Right renal pelvis (tissue), 4 donors: ENCODE measurements at regions not wholly inside any gene's neighbourhood (a gene's known extent, or its start where the extent isn't known, plus 50 kb on each side); places are given as distances from the start of the nearest gene placed in this dataset.

ENCODE experiments used
- DNase-seq, 4 donors: peaks; one replicate each; pipeline ENCODE4 v3.0.0-alpha.2; 2013; ENCODE audit warnings: low read depth in 4 of 4, low spot score in 3 of 4, missing footprints in 1 of 4

DNA sequence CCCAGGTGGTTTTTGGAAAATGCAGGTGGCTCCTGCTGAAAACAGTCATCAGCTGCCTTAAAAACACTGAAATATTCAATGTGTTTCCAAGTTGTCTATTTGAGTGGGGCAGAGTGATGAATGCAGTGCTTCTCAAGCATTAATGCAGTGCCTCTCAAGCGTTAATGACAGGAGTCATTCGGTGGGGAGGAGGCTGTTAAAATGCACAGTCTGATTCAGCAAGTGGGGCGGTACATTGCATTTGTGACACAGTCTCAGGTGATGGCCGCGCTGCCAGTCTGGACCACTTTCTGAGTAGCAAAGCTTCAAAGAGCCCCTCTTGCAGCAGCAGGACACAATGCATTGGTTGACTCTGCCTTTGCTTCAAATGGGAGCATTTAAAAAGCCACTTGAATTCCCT lies 231.4 kb upstream of the RGPD4 start:
- DNase-seq: no peak

DNA sequence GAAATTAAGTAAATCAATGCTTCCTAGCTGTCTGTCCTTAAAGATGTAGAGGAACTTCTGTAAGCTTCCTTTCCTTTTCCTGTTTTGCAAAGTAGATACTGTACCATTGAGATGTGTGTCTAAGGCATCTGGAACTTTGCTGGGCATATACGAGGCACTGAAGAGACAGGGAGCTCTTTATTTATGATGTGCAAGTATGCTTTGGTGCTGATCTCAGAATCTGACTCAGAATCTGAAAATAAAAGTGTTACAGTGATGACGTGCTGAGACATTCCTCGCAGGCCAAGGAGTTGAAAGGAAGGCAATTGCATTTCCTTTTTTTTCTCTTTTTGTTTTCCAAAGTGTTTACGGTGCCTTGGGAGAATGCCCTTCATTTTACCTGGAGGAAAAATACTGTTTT lies 230.9 kb upstream of the RGPD4 start:
- DNase-seq: no peak

DNA sequence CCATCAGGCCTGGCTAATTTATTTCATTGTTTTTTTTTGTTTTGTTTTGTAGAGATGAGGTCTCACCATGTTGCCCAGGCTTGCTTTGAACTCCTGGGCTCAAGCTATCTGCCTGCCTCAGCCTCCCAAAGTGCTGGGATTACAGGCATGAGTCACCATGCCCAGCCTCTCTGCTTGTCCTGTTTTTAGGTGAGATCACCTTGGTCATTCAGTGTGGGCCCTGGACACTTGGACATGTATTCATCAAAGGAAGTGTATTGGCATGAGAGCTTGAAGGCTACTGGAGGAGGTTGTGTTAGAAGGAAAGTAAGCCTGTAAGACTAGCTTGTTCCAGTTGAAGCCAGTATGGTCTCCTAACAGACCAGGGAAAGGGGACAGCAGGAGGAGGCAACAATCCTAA lies 229.2 kb upstream of the RGPD4 start:
- DNase-seq: no peak

DNA sequence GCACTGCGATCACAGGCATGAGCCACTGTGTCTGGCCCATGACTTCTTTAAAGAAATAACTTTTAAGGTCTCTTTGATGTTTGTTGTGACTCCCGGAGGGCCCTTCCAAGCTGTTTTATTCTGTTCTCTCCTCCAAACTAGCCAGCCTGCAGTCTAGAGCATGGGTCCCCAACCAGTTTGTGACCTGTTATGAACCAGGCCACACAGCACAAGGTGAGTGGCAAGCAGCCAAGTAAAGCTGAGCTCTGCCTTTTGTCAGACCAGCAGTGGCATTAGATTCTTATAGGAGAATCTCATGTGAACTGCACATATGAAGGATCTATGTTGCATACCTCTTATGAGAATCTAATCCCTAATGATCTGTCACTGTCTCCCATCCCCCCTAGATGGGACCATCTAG lies 223.9 kb upstream of the RGPD4 start:
- DNase-seq: no peak

DNA sequence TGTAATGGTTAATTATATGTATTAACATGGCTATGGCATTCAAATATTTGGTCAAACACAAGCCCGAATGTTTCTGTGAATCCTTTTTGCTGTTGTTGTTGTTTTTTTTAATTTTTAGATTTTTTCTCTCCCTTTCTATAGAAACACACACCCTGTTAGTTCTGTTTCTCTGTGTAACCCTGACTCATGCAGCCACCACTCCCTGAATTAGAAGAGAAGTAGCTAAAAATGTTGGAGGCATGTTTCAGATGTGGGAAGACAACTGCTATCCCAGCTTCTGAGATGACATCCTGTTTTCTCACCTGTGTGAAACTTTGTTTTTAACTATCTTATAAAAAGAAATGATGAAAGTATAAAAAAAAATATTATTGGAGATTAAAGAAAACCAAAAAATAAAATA lies 219.6 kb upstream of the RGPD4 start:
- DNase-seq: no peak

DNA sequence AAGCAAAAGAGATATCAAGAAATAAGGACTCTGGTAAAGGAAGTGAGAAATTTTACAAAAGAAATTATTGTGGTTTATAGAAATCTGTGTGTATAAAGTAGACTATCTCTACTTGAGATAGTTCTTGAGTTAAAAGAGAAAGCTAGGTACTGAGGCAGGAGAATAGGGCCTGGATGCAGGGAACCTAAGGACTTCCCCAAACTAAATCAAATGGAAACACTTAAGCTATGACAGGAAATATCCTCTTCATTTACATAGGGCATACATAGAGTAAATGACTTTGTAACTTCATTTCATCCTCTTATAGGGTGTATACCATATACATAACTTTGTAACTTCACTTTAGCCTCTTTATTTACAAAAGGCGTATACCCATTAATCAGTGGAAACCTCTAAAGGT lies 219.2 kb upstream of the RGPD4 start:
- no peak for DNase-seq

DNA sequence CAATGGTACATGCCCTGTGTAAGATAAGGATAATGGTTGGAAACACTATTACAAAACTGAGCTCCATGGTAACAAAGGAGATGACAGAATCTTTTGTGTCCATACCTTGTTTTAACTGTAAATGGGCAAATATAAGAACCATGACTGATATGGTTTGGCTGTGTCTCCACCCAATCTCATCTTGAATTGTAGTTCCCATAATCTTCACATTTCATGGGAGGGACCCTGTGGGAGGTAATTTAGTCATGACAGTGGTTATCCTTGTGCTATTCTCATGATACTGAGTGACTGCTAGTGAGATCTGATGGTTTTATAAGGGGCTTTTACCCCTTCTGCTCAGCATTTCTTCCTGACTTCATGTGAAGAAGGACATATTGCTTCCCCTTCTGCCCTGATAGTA lies 211.7 kb upstream of the RGPD4 start:
- DNase-seq: no peak

DNA sequence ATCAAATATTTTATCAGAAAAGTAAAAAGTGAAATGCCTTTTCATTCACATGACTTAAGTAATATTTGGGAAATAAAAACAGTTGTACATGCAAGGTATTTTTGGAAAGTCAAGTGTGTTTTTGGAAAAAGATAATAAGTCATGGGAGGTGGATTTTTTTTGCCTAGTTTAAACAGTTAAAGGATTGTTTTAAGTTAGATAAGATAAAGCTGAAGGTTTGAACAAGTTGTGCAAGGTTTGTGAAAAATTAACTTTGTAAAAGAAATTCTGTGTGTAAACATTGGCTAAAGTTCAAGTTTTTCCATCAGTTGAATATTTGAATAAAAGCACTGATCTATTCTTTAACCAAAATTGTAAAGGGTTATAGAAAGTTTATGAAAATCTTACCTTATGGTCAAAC lies 207.9 kb upstream of the RGPD4 start:
- no peak for DNase-seq

DNA sequence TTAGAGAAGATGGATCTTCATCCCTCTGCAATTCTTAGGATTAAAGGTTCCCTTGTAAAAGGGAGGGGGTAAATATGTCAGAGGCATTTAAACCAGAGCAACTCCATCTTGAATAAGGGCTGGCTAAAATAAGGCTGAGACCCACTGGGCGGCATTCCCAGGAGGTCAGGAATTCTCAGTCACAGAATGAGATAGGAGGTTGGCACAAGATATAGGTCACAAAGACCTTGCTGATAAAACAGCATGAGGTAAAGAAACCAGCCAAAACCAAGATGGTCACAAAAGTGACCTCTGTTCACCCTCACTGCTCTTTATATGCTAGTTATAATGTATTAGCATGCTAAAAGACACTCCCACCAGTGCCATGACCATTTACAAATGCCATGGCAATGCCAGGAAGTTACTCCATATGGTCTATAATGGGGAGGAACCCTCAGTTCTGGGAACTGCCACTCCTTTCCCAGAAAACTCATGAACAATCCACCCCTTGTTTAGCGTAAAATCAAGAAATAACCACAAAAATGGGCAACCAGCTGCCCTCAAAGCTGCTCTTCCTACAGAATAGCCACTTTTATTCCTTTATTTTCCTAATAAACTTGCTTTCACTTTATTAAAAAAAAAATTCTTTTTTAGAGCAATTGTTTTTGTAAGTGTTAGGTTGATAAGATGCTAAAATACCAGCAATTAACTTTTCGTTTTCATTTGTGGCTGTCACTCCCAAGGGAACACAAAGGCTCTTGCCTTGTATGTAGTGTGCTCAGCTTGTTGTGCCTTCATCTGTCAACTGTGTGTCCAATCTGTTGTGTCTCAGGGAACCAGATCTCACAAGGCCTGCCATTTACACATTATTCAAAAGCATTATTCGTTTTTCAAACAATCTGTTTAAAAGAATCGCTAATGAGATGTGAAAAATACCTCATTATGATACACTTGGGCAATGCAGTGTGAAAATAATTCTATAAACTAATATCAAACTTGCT lies 205.2 kb upstream of the RGPD4 start:
- DNase-seq: no peak

DNA sequence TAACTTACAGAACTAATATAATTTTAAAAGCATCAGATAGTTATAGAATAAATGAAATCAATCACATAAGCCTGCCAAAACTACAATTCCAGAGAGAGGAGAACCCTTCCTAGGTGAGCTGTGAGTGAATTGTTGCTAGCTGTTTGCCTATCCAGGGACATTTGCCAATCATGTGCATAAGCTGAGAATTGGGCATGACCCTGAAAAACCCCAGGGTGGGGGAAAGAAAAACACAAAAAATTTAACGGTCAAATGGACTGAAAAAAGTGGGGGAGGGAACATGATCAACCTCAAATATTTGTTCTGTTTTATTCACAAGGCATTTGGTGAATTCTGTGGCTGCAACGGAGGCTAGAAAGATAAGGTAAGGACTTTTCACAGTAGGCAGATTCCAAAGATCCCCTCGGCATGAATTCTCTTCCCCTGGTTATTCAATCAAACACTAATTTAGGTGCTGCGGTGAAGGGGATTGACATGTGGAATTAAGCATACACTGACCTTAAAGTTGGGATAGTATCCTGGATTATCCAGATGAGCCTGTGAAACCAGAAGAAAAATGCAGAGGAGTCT lies 203.9 kb upstream of the RGPD4 start:
- no peak for DNase-seq

DNA sequence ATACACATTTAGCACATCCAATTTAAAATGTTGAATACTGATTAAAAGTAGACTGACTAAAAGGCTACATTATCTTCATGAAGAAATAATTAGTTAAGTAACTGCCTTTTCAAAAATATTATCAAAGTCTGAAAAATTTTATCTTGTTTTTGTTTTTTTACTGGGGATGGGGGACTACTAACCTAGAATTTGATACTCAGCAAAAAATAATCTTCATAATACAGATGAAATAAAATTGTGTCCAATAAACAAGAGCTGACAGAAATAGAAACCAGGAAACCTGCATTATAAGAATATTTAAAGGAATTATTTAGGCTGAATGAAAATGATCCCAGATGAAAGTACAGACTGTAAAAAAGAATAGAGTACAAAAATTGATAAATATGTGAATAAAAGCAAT lies 200.7 kb upstream of the RGPD4 start:
- no peak for DNase-seq

DNA sequence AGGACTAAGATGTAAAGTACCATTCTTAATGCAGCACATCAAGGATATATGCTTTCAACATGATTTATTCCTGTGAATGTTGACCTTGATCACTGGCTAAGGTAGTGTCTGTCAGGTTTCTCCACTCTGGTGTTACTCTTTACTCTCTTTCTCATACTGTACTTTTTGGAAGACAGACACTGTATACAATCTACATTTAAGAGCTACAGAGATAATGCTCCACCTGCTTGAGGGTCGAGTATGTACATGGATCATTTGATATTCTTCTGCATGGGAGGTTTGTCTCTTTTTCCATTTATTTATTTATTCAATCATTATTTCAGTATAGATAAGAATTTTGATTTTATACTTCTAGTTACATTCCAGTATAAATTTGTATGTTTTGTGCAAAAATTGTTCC lies 199.5 kb upstream of the RGPD4 start:
- DNase-seq: no peak

DNA sequence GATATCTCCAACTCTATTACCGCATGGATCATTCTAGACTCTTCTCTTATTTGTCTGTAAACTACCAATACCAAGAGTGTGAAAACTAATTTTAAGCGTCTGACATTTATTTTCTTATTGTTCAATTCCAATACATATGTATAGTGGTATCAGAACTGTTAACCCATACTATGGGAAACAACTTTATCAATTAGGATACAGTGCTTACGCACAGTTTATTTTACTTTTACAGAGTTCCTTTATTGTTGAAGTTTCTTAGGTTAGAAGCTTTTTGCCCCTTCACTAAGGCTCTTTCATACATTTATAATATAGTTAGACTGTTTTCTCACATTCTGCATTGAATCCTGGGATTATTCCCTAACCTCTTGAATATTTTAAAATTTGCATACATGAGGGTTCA lies 198.8 kb upstream of the RGPD4 start:
- no peak for DNase-seq

DNA sequence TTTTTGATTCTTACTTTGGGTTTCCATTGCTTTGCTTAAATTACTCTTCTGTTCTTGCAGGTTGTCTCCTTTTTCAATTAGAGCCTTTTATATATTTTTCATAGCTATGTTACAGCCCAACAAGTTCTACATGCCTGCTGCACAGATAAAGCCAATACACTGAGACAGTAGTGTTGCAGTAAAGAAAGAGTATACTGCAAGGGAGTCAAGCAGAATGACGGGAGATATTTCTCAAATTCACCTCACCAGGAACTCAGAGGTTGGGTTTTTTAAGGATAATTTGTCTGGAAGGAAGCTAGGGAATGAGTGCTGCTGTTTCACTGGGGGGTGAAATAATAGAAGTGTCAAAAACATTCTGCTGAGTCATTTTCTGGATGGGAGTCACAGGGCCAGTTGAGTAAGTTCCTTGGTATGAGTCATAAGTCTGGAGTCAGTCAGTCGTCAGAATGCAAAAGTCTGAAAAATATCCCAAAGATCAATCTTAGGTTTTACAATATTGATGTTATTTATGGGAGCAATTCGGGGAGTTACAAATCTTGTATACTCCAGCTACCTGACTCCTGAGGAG lies 193.0 kb upstream of the RGPD4 start:
- no peak for DNase-seq

DNA sequence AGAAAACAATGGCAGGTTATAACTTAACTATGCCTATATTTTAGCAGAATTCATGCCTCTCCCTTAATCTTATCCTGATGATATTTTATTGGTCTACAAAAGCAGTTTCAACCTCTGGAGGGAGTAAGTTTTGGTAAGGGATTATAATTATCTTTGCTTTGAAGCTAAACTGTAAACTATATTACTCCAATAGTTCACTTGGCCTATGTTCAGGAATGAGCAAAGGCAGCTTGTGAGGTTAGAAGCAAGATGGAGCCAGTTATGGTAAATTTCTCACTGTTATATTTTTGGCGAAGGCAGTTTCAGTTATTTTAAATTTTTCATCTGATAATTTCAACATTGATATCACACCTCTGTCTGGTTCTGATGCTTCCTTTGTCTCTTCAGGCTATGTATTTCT lies 192.5 kb upstream of the RGPD4 start:
- DNase-seq: no peak

DNA sequence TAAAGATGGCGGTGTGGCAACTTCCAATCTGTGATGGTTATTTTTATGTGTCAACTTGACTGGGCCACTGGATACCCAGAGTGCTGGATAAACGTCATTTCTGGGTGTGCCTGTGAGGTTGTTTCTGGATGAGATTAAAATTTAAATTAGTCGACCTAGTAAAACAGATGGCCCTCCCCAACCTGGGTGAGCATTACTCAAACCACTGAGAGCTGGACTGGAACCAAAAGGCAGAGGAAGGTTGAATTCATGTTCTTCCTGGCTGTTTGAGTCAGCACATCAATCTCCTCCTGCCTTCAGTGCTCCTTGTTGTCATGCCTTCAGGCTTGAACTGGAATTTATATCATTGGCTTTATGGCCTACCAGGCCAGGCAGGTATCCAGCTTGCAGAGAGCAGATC lies 190.8 kb upstream of the RGPD4 start:
- DNase-seq: no peak

DNA sequence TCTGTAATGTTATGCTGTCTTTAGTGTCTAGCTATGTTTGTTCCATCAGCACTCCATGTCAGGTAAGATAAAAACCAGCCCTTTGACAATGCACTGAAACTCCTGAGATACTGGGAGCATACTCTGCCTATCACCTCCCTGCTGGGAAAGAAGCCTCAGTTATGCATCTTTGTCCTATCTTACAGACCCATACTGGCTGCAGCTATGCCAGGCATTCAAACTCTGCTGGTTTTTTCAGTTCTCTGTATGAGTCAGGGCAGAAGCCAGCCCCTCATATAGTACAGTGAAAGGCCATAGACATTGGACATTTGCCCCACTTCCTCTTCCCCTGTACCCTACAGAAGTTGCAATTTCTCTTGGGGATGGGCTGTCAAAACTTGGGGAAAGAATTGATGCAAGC lies 181.1 kb upstream of the RGPD4 start:
- DNase-seq: no peak

DNA sequence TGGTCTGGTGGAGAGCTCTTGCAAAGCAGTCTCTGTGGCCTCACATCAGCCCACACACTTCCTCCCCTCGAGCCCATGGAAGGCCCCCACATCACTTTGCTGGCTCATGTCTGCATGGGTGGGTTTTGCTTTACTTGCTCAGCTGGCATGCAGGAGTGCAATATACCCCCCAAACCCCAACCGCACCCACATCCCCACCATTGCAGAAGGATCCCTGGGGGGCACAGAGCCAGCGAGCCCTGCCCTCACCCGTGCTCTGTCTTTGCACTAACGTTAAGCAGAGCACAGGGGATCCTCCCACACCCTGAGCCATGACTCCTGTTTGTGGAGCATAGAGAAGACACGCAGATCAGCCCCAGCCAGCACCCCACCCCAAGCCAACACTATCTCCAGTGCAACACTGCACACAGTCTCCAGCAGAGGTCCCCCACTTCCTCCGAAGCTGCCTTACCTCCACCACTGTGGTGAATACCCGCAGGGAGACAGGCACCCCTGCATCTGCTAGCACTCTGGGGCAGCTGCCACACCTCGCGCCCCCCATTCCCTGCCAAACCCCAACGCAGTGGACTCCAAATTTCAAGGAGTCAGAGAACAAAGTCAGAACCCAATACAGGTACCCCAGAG lies 177.8 kb upstream of the RGPD4 start:
- no peak for DNase-seq

DNA sequence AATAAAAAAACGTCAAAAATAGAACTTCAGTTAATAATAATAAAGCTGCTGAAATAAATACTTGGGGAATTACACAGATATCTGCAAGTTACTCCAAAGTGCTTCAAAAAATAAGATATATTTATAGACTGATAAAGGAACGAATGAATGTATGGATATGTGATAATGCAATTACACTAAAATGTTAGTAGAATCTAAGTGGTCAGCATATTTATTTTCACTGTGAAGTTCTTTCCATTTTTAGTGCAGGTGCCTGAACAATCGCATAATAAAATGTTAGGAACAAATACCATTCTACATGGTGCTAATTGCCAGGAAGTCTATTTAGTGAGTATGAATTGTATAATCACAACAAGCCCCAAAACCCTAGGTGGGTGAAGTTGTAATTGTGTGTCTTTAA lies 169.6 kb upstream of the RGPD4 start:
- no peak for DNase-seq

DNA sequence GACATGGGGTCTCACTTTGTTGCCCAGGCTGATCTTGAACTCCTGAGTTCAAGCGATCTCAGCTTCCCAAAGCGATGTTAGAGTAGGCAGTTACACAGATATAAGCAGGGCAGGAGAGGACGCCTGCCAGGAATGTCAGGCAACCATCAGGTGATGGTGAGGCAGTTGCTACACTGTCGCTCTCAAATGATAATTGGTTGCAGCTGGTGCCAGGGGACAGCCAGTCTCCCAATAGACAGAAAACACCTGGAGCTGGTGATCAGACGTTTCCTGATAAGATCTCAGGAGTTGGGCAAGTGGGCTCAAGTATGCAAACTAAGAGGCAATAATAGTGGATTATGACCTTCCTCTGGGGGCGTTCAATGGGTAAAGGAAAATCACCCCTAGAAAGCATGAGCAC lies 163.1 kb upstream of the RGPD4 start:
- no peak for DNase-seq

DNA sequence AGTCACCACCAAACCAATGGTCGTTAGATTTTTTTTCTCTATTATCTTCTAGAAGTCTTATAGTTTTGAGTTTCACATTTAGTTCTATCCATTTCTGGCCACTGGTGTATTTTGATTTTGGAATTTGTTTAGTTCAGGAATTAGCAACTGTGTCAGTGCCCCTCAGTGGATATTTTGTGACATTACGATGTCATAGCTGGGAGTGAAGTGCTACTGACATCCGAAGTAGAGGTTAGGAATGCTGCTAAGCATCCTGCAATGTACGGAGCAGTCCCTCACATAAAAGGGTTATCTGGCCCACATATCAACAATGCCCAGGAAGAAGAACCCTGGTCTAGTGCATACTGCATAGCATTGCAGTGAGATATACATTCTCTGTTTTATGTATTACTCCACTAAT lies 157.4 kb upstream of the RGPD4 start:
- DNase-seq: peak in 1 of 4 donors; percentile 7

DNA sequence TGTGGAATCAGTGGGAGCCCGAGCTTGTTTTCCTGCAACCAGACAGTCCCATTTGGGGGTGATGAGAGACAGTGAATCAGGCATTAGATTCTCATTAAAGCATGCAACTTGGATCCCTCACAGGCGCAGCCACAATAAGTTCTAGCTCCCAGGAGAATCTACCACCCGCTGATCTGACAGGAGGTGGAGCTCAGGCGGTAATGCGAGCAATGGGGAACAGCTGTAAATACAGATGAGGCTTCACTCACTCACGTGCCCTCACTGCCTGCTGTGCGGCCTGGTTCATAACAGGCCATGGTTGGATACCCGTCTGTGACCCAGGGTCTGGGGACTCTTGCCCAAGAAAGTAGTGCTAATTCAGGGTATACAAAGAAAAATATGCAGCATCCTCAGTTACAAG lies 144.8 kb upstream of the RGPD4 start:
- DNase-seq: no peak
